ENCODE measurements at regions not wholly inside any gene's neighbourhood (a gene's known extent, or its start where the extent isn't known, plus 50 kb on each side); places are given as distances from the start of the nearest gene placed in this dataset.
"Not testable (repeated sequence)": the region's sequence is repeated elsewhere in the genome, so short reads cannot be mapped to it uniquely, and the experiment has no call there.

- not testable (repeated sequence) for DNase-seq
Measured at GRCh38 chr6:78676069-78677007, 191.0 kb upstream of the IRAK1BP1 start.

GRCh38 chr6:78688668-78689067 lies 178.7 kb upstream of the IRAK1BP1 start:
- DNase-seq = no peak

GRCh38 chr6:78693835-78694234 lies 173.5 kb upstream of the IRAK1BP1 start:
- DNase-seq = no peak

GRCh38 chr6:78694628-78695027 lies 172.7 kb upstream of the IRAK1BP1 start:
- not testable (repeated sequence) for DNase-seq

GRCh38 chr6:78700991-78701390 lies 166.4 kb upstream of the IRAK1BP1 start:
- DNase-seq = no peak

GRCh38 chr6:78701407-78701806 lies 165.9 kb upstream of the IRAK1BP1 start:
- no peak for DNase-seq

- no peak for DNase-seq
Measured at GRCh38 chr6:78709021-78709420, 158.3 kb upstream of the IRAK1BP1 start.

- DNase-seq = no peak
Measured at GRCh38 chr6:78713564-78713963, 153.8 kb upstream of the IRAK1BP1 start.

GRCh38 chr6:78744144-78744543 lies 123.2 kb upstream of the IRAK1BP1 start:
- no peak for DNase-seq

- DNase-seq = no peak
Measured at GRCh38 chr6:78746457-78746856, 120.9 kb upstream of the IRAK1BP1 start.

GRCh38 chr6:78749326-78749725 lies 118.0 kb upstream of the IRAK1BP1 start:
- no peak for DNase-seq

- not testable (repeated sequence) for DNase-seq
Measured at GRCh38 chr6:78758297-78758798, 109.0 kb upstream of the IRAK1BP1 start.

- DNase-seq = no peak
Measured at GRCh38 chr6:78768271-78768670, 99.1 kb upstream of the IRAK1BP1 start.

- no peak for DNase-seq
Measured at GRCh38 chr6:78770765-78771164, 96.6 kb upstream of the IRAK1BP1 start.

- DNase-seq = no peak
Measured at GRCh38 chr6:78771586-78771985, 95.8 kb upstream of the IRAK1BP1 start.

- no peak for DNase-seq
Measured at GRCh38 chr6:78781001-78781400, 86.3 kb upstream of the IRAK1BP1 start.

- DNase-seq = not testable (repeated sequence)
Measured at GRCh38 chr6:78783366-78783765, 84.0 kb upstream of the IRAK1BP1 start.

- no peak for DNase-seq
Measured at GRCh38 chr6:78797270-78797669, 70.1 kb upstream of the IRAK1BP1 start.

GRCh38 chr6:78799682-78800081 lies 67.7 kb upstream of the IRAK1BP1 start:
- DNase-seq = no peak

GRCh38 chr6:78806792-78807191 lies 60.6 kb upstream of the IRAK1BP1 start:
- DNase-seq = not testable (repeated sequence)

- not testable (repeated sequence) for DNase-seq
Measured at GRCh38 chr6:78807655-78808355, 59.5 kb upstream of the IRAK1BP1 start.

GRCh38 chr6:78808356-78808891 lies 58.9 kb upstream of the IRAK1BP1 start:
- no peak for DNase-seq

GRCh38 chr6:78808933-78809332 lies 58.4 kb upstream of the IRAK1BP1 start:
- no peak for DNase-seq

Data from C1 segment of cervical spinal cord (tissue), 14 donors.